GM18858 (cell line): ENCODE measurements at regions not wholly inside any gene's neighbourhood (a gene's known extent, or its start where the extent isn't known, plus 50 kb on each side); places are given as distances from the start of the nearest gene placed in this dataset.

Source experiments
- ATAC-seq: cut with Tn5 transposase; IDR thresholded peaks from one replicate; pipeline ENCODE4 v1.9.1; 2021; ENCODE audit not compliant: unreplicated experiment

GRCh38 chr5:98627121-98627520 lies 146.3 kb upstream of the RGMB start:
- ATAC-seq = no peak

- ATAC-seq = no peak
These were observed 142.8 kb upstream of the RGMB start for GRCh38 chr5:98630621-98631020.

- no peak for ATAC-seq
These were observed 142.0 kb upstream of the RGMB start for GRCh38 chr5:98631311-98632054.

- no peak for ATAC-seq
These were observed 137.8 kb upstream of the RGMB start for GRCh38 chr5:98635656-98636055.

GRCh38 chr5:98637116-98637515 lies 136.3 kb upstream of the RGMB start:
- ATAC-seq = no peak

GRCh38 chr5:98637557-98637956 lies 135.9 kb upstream of the RGMB start:
- no peak for ATAC-seq

- ATAC-seq = no peak
These were observed 135.4 kb upstream of the RGMB start for GRCh38 chr5:98638111-98638510.

- no peak for ATAC-seq
These were observed 134.8 kb upstream of the RGMB start for GRCh38 chr5:98638701-98639100.

GRCh38 chr5:98639274-98639673 lies 134.2 kb upstream of the RGMB start:
- no peak for ATAC-seq

GRCh38 chr5:98641671-98642070 lies 131.8 kb upstream of the RGMB start:
- ATAC-seq = no peak

- ATAC-seq = no peak
These were observed 129.9 kb upstream of the RGMB start for GRCh38 chr5:98643569-98643968.

GRCh38 chr5:98651715-98652114 lies 121.7 kb upstream of the RGMB start:
- ATAC-seq = no peak

GRCh38 chr5:98656125-98656795 lies 117.2 kb upstream of the RGMB start:
- ATAC-seq = no peak

GRCh38 chr5:98656796-98657195 lies 116.7 kb upstream of the RGMB start:
- no peak for ATAC-seq

- ATAC-seq = no peak
These were observed 115.9 kb upstream of the RGMB start for GRCh38 chr5:98657559-98657958.

- ATAC-seq = no peak
These were observed 109.9 kb upstream of the RGMB start for GRCh38 chr5:98663521-98663920.

- no peak for ATAC-seq
These were observed 108.7 kb upstream of the RGMB start for GRCh38 chr5:98664736-98665135.

- ATAC-seq = no peak
These were observed 93.5 kb upstream of the RGMB start for GRCh38 chr5:98679963-98680362.

- ATAC-seq = no peak
These were observed 83.5 kb upstream of the RGMB start for GRCh38 chr5:98690002-98690401.

GRCh38 chr5:98694902-98695301 lies 78.6 kb upstream of the RGMB start:
- no peak for ATAC-seq

- ATAC-seq = no peak
These were observed 75.1 kb upstream of the RGMB start for GRCh38 chr5:98698359-98698758.

- no peak for ATAC-seq
These were observed 72.7 kb upstream of the RGMB start for GRCh38 chr5:98700730-98701129.

- ATAC-seq = no peak
These were observed 67.6 kb upstream of the RGMB start for GRCh38 chr5:98705841-98706240.
